ENCODE measurements at regions not wholly inside any gene's neighbourhood (a gene's known extent, or its start where the extent isn't known, plus 50 kb on each side); places are given as distances from the start of the nearest gene placed in this dataset.

GRCh38 chr22:49548356-49549202, 279.1 kb downstream of the BRD1 start:
- no peak for DNase-seq (ENCODE audit: low spot score)

GRCh38 chr22:49547751-49548239, 279.9 kb downstream of the BRD1 start:
- no peak for DNase-seq (ENCODE audit: low spot score)

DNA sequence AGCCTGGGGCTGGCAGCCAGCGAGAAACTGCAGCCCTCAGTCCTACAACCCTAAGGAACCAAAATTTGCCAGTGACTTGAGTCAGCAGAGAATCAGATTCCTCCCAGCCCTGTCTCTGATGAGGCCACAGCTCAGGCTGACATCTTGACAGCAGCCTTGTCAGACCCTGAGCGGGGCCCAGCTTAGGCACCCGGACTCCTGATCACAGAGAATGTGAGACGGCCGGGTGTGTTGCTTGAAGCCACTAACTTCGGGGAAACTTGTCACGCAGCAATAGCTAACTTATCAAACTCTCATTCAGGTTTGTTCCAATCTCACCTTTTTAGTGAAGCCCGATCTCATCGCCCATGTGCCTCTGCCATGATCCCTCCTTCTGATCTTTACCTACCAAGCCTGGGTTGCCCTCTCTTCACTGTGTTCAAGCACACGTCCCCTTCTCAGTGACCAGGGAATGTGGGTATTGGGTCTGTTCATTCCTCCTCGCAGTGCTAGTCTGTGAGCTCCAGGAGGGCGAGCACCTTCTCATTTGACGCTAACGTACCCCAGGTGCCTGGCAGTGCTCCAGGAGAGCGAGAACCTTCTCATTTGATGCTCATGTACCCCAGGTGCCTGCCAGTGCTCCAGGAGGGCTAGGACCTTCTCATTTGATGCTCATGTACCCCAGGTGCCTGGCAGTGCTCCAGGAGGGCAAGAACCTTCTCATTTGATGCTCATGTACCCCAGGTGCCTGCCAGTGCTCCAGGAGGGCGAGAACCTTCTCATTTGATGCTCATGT, 280.7 kb downstream of the BRD1 start:
- DNase-seq (ENCODE audit: low spot score): no peak

- no peak for DNase-seq (ENCODE audit: low spot score)
These were observed 282.1 kb downstream of the BRD1 start for GRCh38 chr22:49545606-49546005.

DNA sequence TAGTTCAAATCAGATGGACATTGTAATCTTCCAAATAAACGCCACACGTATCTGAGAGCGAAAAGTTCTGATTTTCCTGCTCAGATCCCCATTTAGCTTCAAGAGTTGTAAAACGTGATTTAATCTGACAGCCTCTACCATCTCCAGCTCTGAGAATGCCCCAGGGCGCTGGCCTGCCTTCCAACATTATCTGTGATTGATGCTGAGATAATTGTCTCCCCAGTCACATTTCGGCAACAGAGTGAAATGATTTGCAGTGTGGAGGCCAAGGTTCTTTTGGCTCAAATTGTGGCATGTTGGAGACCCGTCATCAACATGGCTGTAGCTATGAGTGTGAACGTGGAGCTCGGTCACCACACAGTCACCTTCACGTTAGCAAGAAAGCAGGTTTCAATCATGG, 283.4 kb downstream of the BRD1 start:
- no peak for DNase-seq (ENCODE audit: low spot score)

- no peak for DNase-seq (ENCODE audit: low spot score)
These were observed 283.8 kb downstream of the BRD1 start for GRCh38 chr22:49543876-49544275.

GRCh38 chr22:49541693-49542230, 285.9 kb downstream of the BRD1 start:
- DNase-seq (ENCODE audit: low spot score): no peak

DNA sequence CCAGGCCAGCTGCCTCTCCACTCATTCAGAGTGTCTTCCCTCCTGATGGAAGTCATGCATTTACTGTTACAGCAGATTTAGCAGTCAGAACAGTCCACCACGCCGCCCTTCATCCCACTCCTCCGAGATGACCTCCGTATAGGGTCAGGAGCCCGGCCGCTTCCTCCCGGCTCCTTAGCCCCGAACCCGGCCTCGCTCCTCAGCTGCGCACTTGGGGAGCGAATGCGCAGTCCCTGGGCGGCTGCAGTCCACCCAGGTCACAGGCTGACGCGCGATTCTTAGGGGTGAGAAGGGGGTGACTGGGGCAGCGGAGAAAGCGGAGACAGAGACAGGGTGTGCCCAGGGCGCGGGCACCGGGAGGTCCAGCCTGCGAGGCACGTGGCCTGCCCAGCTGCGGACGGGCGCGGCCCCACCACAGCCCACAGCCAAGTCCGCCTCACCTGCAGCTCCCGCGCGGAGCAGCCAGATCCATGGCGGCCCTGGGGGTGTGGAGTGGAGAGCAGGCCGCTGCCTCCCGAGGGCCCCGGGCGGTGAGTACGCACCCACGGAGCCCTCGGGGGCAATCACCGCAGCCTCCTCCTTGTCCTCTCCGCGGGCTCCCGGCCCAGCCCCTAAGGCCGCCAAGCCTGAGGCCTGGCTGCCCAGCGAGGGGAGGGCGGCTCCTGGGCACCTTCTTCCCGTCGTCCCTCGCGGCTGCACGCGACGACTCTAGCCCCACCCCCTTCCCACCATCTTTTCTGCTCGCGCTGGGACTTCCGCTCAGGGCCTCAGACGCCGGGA, 286.6 kb downstream of the BRD1 start:
- no peak for DNase-seq (ENCODE audit: low spot score)

DNA sequence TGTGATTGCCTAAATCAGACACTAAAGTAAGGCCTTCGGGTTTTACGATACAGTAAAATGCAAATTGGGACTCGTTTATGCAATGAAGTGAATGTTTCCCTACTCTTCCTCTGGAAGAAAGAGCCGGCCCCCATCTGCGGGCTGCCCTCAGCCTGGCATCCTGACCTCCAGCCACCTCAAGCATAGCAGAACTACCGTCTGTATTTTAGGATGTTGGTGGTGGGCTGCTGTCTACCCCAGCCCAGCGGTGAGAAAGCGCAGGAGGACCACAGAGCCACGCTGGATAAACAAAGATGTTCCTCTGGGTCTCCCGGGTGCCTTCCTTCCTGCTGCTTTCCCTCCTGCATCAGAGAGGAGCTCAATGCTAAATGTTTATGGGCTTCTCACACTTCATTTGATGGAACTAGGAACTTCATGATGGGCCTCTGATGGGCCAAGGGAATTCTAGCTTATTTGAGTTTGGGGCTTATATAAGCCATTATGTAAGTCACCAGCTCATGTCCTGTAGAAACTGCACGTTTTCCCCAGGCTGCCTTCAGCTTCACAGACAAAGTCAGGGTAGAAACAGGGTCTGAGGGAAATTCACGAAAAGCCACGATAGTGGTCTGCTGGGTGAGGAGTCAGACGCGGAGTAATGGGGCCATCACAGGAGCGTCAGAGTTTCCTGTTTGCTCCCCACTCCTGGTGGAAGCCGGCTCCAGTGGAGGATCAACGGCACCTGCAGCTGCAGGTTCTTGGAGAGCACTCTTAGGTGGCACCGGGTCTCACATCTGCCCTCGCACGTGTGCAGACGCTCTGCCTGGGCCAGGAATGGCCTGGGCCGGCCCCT, 287.4 kb downstream of the BRD1 start:
- no peak for DNase-seq (ENCODE audit: low spot score)

DNA sequence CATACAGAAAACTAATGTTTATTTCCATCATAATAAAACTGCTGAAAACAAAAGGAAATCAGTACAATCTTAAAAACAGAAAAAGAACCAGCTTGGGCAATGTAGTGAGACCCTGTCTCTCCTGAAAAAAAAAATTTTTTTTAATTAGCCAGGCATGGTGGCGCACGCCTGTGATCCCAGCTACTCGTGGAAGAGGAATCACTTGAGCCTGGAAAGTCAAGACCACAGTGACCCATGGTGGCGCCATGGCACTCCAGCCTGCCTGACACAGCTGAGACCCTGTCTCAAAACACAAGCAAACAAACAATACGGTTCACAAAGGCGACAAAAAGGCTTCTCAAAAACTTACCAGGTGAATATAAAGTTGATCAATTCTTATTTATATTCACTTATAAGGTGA, 289.7 kb downstream of the BRD1 start:
- DNase-seq (ENCODE audit: low spot score): no peak

- no peak for DNase-seq (ENCODE audit: low spot score)
These were observed 291.0 kb downstream of the BRD1 start for GRCh38 chr22:49536571-49537131.

GRCh38 chr22:49535527-49536125, 292.0 kb downstream of the BRD1 start:
- DNase-seq (ENCODE audit: low spot score): no peak

DNA sequence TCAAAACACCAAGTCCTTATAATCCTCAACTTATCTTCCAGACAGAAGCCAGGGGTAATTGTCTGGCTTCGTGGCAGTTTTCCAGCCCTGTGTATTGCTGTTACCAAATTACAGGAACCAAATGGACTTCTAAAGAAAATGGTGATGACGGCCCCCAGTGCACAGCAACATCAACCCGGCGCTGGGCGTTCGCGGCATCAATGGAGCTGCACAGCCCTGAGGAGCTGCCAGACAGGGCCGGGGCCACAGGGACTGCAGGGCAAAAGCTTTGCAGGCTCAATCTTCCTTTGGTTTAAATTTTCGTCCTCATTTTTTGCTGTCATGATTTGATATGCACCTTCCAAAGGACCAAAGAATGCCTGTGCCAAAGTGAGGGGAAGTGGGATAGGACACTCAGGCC, 292.5 kb downstream of the BRD1 start:
- no peak for DNase-seq (ENCODE audit: low spot score)

DNA sequence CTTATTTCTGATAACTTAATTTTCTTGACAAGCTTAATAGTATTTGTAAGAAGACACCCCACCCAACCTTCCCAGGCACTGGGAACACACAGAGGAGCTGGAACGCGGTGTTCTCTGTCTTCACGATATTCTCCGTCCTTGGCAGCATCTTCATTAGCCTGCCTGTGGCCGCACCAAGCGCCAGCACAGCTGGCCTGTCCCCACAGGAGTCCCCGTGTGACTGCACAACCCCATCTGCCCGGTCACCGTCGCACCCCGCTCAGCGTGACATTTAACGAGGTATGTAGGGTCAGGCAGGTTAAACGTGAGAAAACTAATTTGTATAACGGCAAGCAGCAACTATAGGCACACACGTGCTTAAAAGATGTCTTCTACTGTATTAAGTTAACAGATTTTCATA, 293.3 kb downstream of the BRD1 start:
- DNase-seq (ENCODE audit: low spot score): no peak

DNA sequence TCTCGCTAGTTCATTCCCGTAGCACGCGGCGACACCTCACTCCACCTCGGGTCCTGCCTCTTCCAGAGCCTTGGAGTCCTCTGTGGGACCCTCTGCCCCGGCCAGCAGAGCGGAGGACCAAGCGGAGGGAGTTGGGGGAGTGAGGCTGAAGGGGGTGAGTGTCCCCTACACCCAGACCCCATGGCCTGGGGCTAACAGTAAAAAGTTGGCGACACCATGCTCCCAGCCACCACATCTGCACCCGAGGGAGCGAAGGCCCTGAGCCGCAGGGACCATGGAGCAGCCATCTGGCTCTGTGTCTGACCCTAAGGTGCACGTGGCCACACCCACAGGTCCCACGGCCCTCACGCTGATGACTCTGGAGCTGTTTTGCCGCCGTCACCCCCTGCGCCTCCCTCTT, 293.8 kb downstream of the BRD1 start:
- no peak for DNase-seq (ENCODE audit: low spot score)

GRCh38 chr22:49532869-49533802, 294.5 kb downstream of the BRD1 start:
- DNase-seq (ENCODE audit: low spot score): no peak

- no peak for DNase-seq (ENCODE audit: low spot score)
These were observed 296.3 kb downstream of the BRD1 start for GRCh38 chr22:49531368-49531791.

GRCh38 chr22:49530671-49531367, 296.9 kb downstream of the BRD1 start:
- no peak for DNase-seq (ENCODE audit: low spot score)

DNA sequence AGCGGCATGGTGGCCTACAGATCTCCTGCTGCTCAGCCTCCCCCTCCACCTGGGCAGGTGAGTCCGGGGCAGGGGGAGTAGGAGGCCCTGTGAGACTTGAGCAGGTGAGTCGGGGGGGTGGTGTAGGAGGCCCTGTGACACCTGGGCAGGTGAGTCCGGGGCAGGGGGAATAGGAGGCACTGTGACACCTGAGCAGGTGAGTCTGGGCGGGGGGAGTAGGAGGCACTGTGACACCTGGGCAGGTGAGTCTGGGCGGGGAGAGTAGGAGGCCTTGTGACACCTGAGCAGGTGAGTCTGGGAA, 299.3 kb downstream of the BRD1 start:
- DNase-seq (ENCODE audit: low spot score): no peak

Data from SW480 (cell line).